ENCODE measurements at regions not wholly inside any gene's neighbourhood (a gene's known extent, or its start where the extent isn't known, plus 50 kb on each side); places are given as distances from the start of the nearest gene placed in this dataset.

GRCh38 chr21:15660423-15660804 lies 69.4 kb upstream of the USP25 start:
- no peak overlapping the region for H2BK20ac ChIP-seq (ENCODE audit: low read depth, low read length, poor library complexity, severe bottlenecking)
- no peaks in the 10 kb centered on the region for H3K4me1 ChIP-seq (ENCODE audit: insufficient read depth, low read length)
- no peak overlapping the region for H3K4ac ChIP-seq (ENCODE audit: low read depth, low read length)
- H3K23me2 ChIP-seq (ENCODE audit: insufficient read length, low read depth, low read length, poor library complexity, severe bottlenecking): no peaks in the 10 kb centered on the region
- no peak overlapping the region for H3K23ac ChIP-seq (ENCODE audit: insufficient read length, low read depth, low read length)
- H3K18ac ChIP-seq (ENCODE audit: insufficient read length, low read depth, low read length): no peak overlapping the region
- no CpG with 5 or more reads among the region's 2 CpGs for WGBS (ENCODE audit: extremely low coverage, insufficient read length, low lambda C conversion rate)
- H3K14ac ChIP-seq (ENCODE audit: insufficient read depth, low read length): no peak overlapping the region
- Mint-ChIP-seq H3K36me3 (ENCODE audit: insufficient read depth in 1 of 3, low read depth in 3 of 3) (peaks cover 0 to 2% (median 0%) of the 10 kb centered on the region in 3 experiments; a peak in 1 of 7 replicates), H3K27ac (no peak overlapping the region; a peak in 1 of 7 replicates), H3K4me1 (no peaks in the 10 kb centered on the region), H3K4me3 (no peak overlapping the region), H3K27me3 (ENCODE audit: low read depth) (no peaks in the 10 kb centered on the region), H3K9me3 (peaks cover 0 to 2% of the 10 kb centered on the region in 2 experiments; a peak in 1 of 5 replicates)
- H4K91ac ChIP-seq (ENCODE audit: insufficient read length, low read depth, low read length): no peak overlapping the region
- no peak overlapping the region for H3T11ph ChIP-seq (ENCODE audit: low read length)
- no peak for TF ChIP-seq CTCF (conservative IDR thresholded peaks at IDR 0.05)
- H2BK12ac ChIP-seq (ENCODE audit: insufficient read length, low read depth, low read length): no peak overlapping the region
- no peak overlapping the region for H2BK5ac ChIP-seq (ENCODE audit: insufficient read length, low read length)
- H2BK120ac ChIP-seq (ENCODE audit: low read depth, low read length, poor library complexity, severe bottlenecking): no peak overlapping the region
- H3K56ac ChIP-seq (ENCODE audit: insufficient read length, low read depth, low read length): no peak overlapping the region
- no peak overlapping the region for H4K5ac ChIP-seq (ENCODE audit: insufficient read length, low read depth, low read length)
- H2AFZ ChIP-seq (ENCODE audit: low read length): no peak overlapping the region
- DNase-seq: no peak
- H3K79me1 ChIP-seq (ENCODE audit: insufficient read depth, low read depth, low read length, poor library complexity, severe bottlenecking): no peaks in the 10 kb centered on the region
- no peak overlapping the region for H4K8ac ChIP-seq (replicated peaks; ENCODE audit: insufficient read length, low read depth, low read length)
- no peaks in the 10 kb centered on the region for H3K27me3 ChIP-seq (ENCODE audit: insufficient read depth, low read length)
- no peaks in the 10 kb centered on the region for H3K79me2 ChIP-seq (ENCODE audit: insufficient read depth, low read length)
- H3K27ac ChIP-seq (ENCODE audit: insufficient read length, low read depth, low read length): no peak overlapping the region
- H2BK15ac ChIP-seq (ENCODE audit: low read depth, low read length): no peak overlapping the region
- H3K4me2 ChIP-seq (ENCODE audit: insufficient read depth, insufficient read length, low read length): no peak overlapping the region
- H2AK5ac ChIP-seq (ENCODE audit: insufficient read length, low read length): no peak overlapping the region
- no peaks in the 10 kb centered on the region for H4K20me1 ChIP-seq (ENCODE audit: control insufficient read depth, insufficient read depth, insufficient read length)
- no peaks in the 10 kb centered on the region for H3K9me3 ChIP-seq (ENCODE audit: control insufficient read depth, low read depth, low read length)
- H3K9ac ChIP-seq (ENCODE audit: extremely low read depth, insufficient read length, low read length): no peak overlapping the region
